ENCODE measurements at regions not wholly inside any gene's neighbourhood (a gene's known extent, or its start where the extent isn't known, plus 50 kb on each side); places are given as distances from the start of the nearest gene placed in this dataset.
A peak's percentile ranks its signal among the peaks of the same experiment; 100 is the strongest.
"Not testable (repeated sequence)": the region's sequence is repeated elsewhere in the genome, so short reads cannot be mapped to it uniquely, and the experiment has no call there.

DNA sequence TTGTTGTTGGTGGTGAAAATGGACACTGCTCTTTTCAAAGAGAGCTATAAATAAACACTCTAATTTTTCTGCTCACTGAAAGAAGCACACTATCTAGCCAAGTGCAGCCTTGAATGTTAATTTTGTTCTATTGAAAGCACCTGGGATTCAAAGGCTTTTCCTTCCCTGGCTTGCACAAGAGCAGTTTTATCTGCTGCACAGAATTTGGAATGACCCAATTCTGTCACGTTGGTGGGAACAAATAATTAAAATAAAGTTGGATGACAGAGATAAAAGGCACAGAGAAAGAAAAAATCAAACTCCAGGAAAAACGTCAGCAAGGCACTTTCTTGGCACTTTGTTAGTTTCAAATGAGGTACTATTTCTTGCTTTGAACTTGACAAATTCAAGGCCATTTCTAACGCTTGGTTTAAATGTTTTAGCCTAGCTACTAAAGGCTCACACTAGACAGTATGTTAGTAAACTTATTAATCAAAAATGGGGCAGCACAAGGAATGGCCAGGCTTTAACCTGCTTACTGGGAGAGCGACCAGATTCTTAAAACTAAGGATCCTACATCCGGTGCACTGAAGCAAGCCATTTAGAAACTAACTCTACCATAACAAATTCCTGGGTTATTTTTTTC is 145.5 kb upstream of the ARG1 start:
- no peak for DNase-seq (ENCODE audit: low read depth)

DNA sequence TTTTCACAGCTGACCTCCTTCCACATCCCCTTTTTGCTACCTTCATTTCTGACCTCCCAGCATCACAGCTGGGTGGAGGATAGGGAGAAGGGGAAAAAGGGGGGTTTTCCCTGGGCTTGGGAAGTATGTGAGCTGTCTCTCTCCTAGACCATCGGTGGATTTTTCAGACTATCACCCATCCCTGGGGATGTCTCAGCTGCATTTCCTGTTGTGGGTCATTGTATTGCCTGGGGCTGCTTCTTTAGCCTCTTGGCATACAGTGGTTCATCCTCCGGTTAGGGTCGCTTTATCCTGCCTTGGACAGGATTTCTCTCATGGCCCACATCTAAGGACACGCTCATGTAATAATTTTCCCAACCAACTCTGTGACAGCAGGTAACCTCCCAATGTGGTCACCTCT is 142.5 kb upstream of the ARG1 start:
- DNase-seq (ENCODE audit: low read depth) = no peak

DNA sequence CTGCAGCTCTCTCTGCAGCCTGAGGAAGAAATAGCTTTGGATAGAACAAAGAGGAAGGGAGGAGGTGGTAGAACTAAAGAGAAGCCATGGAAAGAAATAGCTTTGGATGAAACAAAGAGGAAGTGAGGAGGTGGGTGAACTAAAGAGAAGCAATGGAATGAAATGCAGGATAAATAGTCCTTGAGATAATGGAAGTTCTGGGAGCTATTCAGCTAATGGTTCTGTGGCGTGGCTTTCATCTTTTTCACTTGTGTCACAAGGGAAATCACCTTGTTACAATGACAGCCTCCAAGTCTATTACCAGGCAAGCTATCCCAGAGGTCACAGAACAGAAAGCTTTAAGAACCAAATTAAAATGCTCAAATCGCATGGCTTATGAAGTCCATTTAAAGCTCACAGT is 141.3 kb upstream of the ARG1 start:
- no peak for DNase-seq (ENCODE audit: low read depth)

DNA sequence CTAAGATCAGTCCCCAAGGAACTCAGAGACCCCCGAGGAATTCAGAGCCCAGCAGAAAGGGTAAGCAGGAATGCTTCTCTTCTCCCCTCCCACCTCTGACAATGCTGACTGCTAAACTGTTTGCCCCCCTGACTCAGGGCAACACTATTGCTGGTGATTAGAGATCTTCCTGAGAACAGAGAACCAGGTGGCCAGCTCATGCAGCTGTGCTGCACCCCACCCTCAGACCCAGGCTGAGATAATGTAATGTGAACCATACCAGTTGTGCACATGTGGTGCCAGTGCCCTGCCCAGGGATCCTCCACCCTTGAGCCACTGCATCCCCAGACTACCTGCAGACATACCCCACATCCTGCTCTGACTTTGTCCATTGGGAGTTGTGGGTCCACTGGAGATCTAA is 139.1 kb upstream of the ARG1 start:
- DNase-seq (ENCODE audit: low read depth) = no peak

DNA sequence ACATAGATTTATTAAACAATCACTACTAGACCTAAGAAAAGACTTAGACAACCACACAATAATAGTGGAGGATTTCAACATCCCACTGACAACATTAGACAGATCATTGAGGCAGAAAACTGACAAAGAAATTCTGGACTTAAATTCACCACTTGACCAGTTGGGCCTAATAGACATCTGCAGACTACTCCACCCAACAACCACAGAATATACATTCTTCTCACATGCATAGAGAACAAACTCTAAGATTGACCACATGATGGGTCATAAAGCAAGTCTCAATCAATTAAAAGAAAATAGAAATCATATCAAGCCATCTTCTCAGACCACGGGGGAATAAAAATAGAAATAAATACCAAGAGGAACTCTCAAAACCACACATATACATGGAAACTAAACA is 136.7 kb upstream of the ARG1 start:
- no peak for DNase-seq (ENCODE audit: low read depth)

DNA sequence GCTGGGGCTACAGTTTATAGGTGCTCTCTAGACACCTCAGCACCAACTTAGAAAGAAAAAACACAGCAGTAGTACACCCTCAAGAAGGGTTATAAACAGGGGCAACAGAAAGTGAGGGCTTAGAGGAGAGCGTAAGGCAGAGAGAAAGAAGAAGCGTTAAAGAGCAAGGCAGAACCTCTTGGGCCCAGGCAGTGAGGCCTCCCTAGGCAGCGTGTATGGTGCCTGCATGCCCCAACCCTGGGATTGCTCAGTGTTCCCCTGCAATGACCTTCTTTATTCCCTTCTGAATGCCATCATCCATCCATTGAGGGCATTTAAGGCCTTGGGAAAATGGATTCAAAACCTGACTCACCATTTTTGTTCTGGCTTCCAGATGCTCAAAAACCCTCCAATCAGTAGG is 130.0 kb upstream of the ARG1 start:
- DNase-seq (ENCODE audit: low read depth) = no peak

DNA sequence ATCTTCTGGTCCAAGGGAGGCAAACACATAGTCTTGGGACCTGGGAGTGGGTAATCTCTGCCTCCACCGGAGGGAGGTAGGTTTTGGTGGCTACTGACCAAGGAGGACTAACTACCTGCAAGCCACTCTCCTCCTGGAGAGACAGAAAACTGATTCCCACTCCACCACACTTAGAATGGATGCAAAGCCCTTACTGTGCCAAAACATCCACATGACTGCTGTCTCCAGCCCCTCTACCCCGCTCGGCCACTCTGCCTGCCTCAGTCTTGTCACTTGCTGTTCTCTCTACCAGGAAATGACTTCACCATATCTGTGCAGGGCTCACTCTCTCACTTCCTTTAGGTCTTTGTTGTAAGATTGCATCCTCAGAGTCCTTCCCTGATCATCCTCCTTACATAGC is 129.5 kb upstream of the ARG1 start:
- no peak for DNase-seq (ENCODE audit: low read depth)

DNA sequence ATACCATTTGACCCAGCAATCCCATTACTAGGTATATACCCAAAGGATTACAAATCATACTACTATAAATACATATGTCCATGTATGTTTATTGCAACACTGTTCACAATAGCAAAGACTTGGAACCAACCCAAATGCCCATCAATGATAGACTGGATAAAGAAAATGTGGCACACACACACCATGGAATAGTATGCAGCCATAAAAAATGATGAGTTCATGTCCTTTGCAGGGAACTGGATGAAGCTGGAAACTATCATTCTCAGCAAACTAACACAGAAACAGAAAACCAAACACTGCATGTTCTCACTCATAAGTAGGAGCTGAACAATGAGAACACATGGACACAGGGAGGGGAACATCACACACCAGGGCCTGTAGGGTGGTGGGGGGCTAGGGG is 127.7 kb upstream of the ARG1 start:
- DNase-seq (ENCODE audit: low read depth) = not testable (repeated sequence)

DNA sequence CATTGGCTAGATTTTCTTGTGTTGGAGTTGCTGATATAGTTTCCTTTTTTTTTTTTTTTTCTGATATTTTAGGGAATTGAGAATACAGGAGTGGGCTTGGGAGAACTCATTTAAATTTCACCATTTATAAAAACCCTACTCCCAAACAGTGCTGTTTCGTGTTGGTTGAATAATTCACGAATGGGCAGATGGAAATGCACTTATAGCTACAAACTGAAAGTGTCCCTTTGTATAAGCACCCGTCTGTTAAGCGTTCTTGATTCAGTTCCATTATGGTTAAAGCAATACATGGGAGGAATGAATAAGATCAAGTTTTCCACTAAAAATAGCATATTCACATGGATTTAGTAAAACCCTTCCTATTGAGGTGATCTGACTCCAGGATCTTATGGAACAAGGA is 122.2 kb upstream of the ARG1 start:
- DNase-seq (ENCODE audit: low read depth) = no peak

DNA sequence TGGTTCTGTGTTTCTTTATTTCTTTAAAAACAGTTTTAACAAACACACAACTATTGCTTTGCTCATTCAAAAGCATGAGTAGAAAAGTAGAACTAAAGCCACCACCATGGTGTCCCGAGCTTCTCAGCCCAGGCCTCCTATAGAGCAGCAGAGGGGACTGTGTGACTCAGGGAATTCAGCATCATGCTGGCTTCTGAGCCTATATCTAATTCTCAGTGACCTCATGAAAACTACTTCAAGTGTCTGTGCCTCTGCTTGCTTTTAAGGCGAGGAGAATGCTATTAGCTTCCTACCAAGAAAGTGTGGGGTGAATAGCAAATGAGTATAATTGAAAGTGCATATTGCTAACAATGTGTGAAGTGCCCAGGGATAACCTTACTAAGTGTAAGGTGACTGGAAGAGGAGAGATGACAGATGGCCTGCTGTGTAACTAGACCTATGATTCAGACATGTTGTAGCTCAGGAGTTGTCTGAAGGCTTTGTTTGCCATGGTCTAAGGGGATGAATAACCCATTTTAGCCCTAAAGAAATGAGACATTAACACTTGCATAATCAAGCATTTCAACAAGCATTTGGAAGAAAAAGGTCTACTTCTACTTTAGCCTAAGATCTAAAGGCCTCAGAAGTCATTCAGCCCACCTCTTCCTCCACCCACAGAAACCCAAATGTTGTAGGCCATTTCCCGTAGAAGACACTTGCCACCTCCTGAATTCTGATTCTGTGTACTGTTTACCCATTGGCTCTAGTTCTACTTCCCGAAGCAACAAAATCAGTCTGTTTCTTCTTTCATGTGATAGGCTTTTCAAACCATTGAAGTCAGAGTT is 121.5 kb upstream of the ARG1 start:
- no peak for DNase-seq (ENCODE audit: low read depth)

DNA sequence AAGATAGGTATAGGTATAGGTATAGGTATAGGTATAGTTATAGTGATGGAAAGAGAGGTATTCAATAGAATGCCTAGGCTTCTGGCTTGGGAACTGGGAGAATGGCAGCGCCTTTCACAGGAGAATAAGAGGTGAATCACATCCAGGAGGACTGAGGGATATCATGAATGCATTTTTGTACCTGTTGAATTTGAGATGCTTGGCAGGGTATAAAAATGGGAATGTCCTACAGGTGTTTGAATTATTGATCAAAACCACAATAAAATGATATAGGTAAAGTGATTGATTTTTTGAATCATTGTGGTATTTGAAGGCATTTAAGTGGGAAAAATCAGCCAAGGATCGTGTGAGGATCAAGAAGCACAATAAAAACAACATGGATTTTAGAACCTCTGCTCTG is 119.2 kb upstream of the ARG1 start:
- no peak for DNase-seq (ENCODE audit: low read depth)

DNA sequence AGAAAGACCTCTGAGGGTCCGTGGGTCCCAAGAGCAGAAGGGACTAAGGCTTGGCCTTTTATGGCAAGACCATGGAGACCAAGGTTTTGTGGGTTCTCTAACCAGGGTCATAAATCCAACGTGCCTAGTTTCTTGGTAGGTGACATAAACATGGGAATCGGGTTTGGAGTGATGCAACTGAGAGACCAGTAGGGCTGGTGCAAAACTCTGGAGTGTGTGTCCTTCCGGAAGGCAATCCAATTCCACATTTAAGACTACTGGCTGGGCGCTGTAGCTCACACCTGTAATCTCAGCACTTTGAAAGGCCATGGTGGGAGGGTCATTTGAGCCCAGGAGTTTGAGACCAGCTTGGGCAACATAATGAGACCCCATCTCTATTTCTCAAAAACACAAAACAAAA is 116.5 kb upstream of the ARG1 start:
- DNase-seq (ENCODE audit: low read depth) = no peak

DNA sequence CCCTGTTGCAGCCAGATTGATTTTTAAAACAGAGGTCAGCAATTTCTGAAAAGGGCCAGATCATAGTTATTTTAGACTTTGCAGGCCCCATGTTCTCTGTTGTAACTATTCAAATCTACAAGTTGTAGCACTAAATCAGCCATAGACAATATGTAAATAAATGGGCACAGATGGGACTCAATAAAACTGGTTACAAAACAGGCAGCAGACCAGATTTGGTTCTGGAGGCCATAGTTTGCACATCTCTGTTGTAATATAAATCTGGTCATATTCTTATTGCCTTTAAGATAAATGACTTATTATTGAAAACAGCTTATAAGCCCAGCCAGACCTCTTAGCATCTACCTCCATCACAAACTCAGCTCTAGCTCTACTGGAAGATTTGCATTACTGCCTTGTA is 114.0 kb upstream of the ARG1 start:
- DNase-seq (ENCODE audit: low read depth) = no peak

DNA sequence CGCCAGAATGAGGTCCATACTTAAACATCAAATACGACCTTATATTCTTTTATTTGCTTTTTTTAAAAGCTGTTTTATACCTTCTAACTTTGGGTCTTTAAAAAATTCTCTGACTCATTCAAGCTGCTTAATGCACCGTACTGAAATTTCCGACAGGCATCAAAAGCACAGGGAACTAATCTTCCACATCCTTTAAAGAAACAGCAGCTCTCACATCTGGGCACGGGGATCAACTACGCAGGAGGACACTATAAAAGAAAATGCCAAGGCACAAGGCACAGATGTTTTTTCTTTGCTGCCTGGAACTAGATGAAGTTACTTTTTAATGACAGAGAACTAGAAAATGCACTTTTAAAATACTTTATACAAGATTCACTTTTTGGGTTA is 112.4 kb upstream of the ARG1 start:
- DNase-seq (ENCODE audit: low read depth) = peak; percentile 4

DNA sequence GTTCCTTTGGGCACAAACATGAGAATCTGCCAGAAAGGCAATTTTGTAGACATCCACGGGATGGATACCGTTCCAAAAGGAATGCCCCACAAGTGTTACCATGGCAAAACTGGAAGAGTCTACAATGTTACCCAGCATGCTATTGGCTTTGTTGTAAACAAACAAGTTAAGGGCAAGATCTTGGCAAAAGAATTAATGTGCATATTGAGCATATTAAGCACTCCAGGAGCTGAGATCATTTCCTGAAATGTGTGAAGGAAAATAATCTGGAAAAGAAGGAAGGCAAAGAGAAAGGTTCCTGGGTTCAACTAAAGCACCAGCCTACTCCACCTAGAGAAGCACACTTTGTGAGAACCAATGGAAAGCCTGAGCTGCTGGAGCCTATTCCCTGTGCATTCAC is 103.9 kb upstream of the ARG1 start:
- DNase-seq (ENCODE audit: low read depth) = no peak

DNA sequence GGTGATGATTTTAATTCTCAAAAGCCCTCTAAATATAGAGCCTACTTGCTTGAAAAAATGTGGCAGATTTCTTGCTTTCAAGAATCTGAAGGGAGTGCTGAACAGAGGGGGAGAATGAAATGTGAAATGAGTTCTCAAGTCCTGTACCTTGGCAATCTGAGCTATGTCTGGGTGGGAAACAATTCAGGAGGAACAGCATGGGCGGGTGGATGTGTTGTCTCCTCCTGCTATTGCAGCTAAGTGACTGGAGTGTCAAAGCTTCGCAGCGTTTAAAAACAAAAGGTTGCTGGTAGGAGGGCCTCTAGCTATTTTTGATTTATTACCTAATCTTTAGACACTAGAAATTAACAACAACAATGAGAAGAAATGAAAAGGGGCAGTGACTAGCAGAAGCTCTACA is 102.5 kb upstream of the ARG1 start:
- DNase-seq (ENCODE audit: low read depth) = no peak

DNA sequence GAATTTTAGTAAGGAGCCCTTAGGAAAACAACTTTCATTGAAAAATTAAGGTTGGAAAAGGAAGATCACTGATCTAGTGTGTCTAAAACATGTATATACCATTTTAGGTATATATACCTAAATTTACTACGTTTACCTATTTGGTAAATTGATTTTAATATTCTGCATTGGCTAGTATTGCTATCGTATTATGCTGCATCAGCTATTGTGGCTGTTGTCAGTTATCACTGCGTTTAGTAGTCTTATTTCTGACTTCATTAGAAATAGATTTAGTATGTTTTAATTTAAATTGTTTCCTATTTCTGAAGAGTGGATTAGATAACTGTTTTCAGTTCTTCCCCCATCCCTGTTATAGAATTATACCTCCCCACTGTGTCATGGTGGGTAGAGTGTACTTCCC is 101.7 kb upstream of the ARG1 start:
- DNase-seq (ENCODE audit: low read depth) = no peak

DNA sequence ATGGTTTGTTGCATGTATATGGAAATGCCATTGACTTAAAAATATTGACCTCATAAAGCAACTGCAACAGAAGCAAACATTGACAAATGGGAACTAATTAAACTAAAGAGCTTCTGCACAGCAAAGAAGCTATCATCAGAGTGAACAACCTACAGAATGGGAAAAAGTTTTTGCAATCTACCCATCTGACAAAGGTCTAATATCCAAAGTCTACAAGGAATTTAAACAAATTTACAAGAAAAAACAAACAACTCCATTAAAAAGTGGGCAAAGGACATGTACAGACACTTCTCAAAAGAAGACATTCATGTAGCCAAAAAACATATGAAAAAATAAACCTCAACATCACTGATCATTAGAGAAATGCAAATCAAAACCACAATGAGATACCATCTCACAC is 99.7 kb upstream of the ARG1 start:
- not testable (repeated sequence) for DNase-seq (ENCODE audit: low read depth)

DNA sequence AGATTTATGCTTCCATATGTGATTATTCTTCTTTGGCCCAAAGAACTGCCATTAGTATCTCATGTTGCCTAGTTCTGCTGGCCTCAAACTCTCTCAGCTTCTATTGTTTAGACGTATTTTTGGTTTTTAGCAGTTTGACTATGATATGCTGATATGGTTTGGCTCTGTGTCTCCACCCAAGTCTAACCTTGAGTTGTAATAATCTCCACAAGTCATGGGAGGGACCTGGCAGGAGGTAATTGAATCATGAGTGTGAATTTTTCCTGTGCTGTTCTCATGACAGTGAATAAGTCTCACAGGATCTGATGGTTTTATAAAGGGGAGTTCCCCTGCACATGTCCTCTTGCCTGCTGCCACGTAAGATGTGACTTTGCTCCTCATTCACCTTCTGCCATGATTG is 96.7 kb upstream of the ARG1 start:
- no peak for DNase-seq (ENCODE audit: low read depth)

DNA sequence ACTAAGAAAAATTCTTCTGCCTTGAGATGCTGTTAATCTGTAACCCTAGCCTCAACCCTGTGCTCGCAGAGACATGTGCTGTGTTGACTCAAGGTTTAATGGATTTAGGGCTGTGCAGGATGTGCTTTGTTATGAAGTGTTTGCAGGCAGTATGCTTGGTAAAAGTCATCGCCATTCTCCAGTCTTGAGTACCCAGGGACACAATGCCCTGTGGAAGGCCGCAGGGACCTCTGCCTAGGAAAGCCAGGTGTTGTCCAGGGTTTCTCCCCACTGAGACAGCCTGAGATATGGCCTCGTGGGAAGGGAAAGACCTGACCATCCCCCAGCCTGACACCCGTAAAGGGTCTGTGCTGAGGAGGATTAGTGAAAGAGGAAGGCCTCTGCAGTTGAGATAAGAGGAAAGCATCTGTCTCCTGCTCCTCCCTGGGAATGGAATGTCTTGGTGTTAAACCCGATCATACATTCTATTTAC is 94.2 kb upstream of the ARG1 start:
- not testable (repeated sequence) for DNase-seq (ENCODE audit: low read depth)

DNA sequence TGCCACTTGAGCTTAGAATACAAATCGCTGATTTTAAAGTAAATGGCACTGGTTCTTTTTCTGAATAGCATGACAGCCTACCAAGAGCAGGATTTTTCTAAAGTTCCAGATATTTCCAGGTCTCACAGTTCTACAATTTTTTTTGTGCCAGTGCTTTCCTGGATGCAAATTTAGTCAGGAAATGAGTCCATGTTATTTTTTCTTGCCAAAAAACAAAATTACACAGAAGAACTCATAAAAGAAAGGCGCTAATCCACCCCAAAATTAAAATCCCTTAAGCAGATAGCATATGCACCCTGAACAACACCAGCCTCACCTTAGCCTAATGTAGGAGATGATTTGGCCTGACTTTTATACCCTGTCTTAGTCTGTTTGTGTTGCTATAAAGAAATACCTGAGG is 86.4 kb upstream of the ARG1 start:
- DNase-seq (ENCODE audit: low read depth) = no peak

DNA sequence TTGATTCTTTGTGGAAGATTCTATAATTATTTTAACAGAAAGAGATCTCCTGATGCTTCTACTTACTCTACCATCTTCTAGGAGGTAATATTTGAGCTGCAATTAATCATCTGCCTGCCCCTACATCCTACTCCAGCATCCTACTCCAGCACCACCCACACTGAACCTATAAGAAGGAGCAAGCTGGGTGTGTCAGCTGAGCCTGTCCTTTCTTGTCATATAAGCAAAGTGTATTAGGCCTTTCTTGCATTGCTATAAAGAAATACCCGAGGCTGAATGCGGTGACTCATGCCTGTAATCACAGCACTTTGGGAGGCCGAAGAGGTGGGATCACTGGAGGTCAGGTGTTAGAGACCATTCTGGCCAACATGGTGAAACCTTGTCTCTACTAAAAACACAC is 84.2 kb upstream of the ARG1 start:
- DNase-seq (ENCODE audit: low read depth) = no peak

DNA sequence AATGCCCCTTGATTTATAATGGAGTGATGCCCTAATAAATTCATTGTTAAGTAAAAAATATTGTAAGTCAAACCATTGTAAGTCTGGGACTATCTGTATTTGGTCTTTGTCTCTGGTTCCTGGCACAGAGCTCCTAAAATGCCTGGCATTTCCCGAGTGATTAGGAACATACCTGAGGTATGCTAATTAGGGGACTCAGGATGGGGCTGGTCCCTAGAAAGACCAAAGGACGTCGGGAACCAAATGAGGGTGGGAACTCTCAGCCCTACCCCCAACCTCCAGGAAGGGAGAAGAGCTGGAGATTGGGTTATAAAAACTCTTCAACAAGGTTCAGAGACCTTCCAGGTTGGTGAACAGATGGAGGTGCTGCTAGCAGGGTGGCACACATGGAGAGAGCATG is 82.6 kb upstream of the ARG1 start:
- no peak for DNase-seq (ENCODE audit: low read depth)
